ENCODE measurements at regions not wholly inside any gene's neighbourhood (a gene's known extent, or its start where the extent isn't known, plus 50 kb on each side); places are given as distances from the start of the nearest gene placed in this dataset.

GRCh38 chr4:111542056-111542455, 603.2 kb upstream of the FAM241A start:
- Histone ChIP-seq H3K27me3 (replicated peaks; ENCODE audit: control insufficient read depth, insufficient read depth, low read length) (no peaks in the 10 kb centered on the region), H3K4me3 (ENCODE audit: low read depth, low read length) (no peak overlapping the region), H3K36me3 (ENCODE audit: control insufficient read depth, insufficient read depth, low read length) (no peaks in the 10 kb centered on the region), H3K9me3 (no peaks in the 10 kb centered on the region), H3K4me1 (no peaks in the 10 kb centered on the region)
- ChIA-PET CTCF (no interaction called here), POLR2A (no interaction called here)
- H3K36me3 Mint-ChIP-seq (ENCODE audit: insufficient read depth, unreplicated experiment) = no peaks in the 10 kb centered on the region
- no peak overlapping the region for H3K4me3 Mint-ChIP-seq (ENCODE audit: unreplicated experiment)
- no peak for DNase-seq
- no peaks in the 10 kb centered on the region for H3K9me3 Mint-ChIP-seq (ENCODE audit: unreplicated experiment)
- intact Hi-C loops (cut with micrococcal nuclease; ENCODE audit: unreplicated experiment) = no loop called here
- no peaks in the 10 kb centered on the region for H3K4me1 Mint-ChIP-seq (ENCODE audit: low read depth, unreplicated experiment)
- TF ChIP-seq CTCF (IDR thresholded peaks at IDR 0.05; ENCODE audit: insufficient read depth in 1 of 2, low read depth in 1 of 2, low read length in 1 of 2, severe bottlenecking in 1 of 2, unreplicated experiment in 1 of 2) = no peak
- BruUV-seq (replicated peaks) = no TSS peak
- no peak overlapping the region for H3K27ac Mint-ChIP-seq (ENCODE audit: unreplicated experiment)
- peaks cover 4% of the 10 kb centered on the region for H3K27me3 Mint-ChIP-seq (ENCODE audit: insufficient read depth, unreplicated experiment)

GRCh38 chr4:111546881-111547280, 598.4 kb upstream of the FAM241A start:
- BruUV-seq (replicated peaks) = no TSS peak
- intact Hi-C loops (cut with micrococcal nuclease; ENCODE audit: unreplicated experiment) = no loop called here
- peaks cover 4% of the 10 kb centered on the region for H3K27me3 Mint-ChIP-seq (ENCODE audit: insufficient read depth, unreplicated experiment)

GRCh38 chr4:111556141-111556781, 589.0 kb upstream of the FAM241A start:
- H3K4me3 ChIP-seq (ENCODE audit: low read depth, low read length) = no peak overlapping the region
- Mint-ChIP-seq H3K36me3 (ENCODE audit: insufficient read depth, unreplicated experiment) (no peaks in the 10 kb centered on the region), H3K27ac (ENCODE audit: unreplicated experiment) (no peak overlapping the region), H3K9me3 (ENCODE audit: unreplicated experiment) (no peaks in the 10 kb centered on the region), H3K4me1 (ENCODE audit: low read depth, unreplicated experiment) (no peaks in the 10 kb centered on the region), H3K27me3 (ENCODE audit: insufficient read depth, unreplicated experiment) (peaks cover 5% of the 10 kb centered on the region), H3K4me3 (ENCODE audit: unreplicated experiment) (no peak overlapping the region)
- no peak for DNase-seq
- H3K36me3 ChIP-seq (ENCODE audit: control insufficient read depth, insufficient read depth, low read length) = no peaks in the 10 kb centered on the region
- H3K9me3 ChIP-seq = no peaks in the 10 kb centered on the region
- intact Hi-C loops (cut with micrococcal nuclease; ENCODE audit: unreplicated experiment) = no loop called here
- TF ChIP-seq CTCF (IDR thresholded peaks at IDR 0.05; ENCODE audit: insufficient read depth in 1 of 2, low read depth in 1 of 2, low read length in 1 of 2, severe bottlenecking in 1 of 2, unreplicated experiment in 1 of 2) = no peak
- ChIA-PET POLR2A (no interaction called here), CTCF (no interaction called here)
- no peaks in the 10 kb centered on the region for H3K4me1 ChIP-seq
- no peaks in the 10 kb centered on the region for H3K27me3 ChIP-seq (replicated peaks; ENCODE audit: control insufficient read depth, insufficient read depth, low read length)
- no TSS peak for BruUV-seq (replicated peaks)

More at GRCh38 chr4:111546881-111547280, 598.4 kb upstream of the FAM241A start:
- no peaks in the 10 kb centered on the region for H3K27me3 ChIP-seq (replicated peaks; ENCODE audit: control insufficient read depth, insufficient read depth, low read length)
- H3K4me3 ChIP-seq (ENCODE audit: low read depth, low read length) = no peak overlapping the region
- Mint-ChIP-seq H3K27ac (ENCODE audit: unreplicated experiment) (no peak overlapping the region), H3K4me3 (ENCODE audit: unreplicated experiment) (no peak overlapping the region), H3K9me3 (ENCODE audit: unreplicated experiment) (no peaks in the 10 kb centered on the region), H3K4me1 (ENCODE audit: low read depth, unreplicated experiment) (no peaks in the 10 kb centered on the region), H3K36me3 (ENCODE audit: insufficient read depth, unreplicated experiment) (no peaks in the 10 kb centered on the region)
- POLR2A ChIA-PET = no interaction called here
- no peak for DNase-seq
- H3K4me1 ChIP-seq = no peaks in the 10 kb centered on the region
- H3K36me3 ChIP-seq (ENCODE audit: control insufficient read depth, insufficient read depth, low read length) = no peaks in the 10 kb centered on the region
- no peak for TF ChIP-seq CTCF (IDR thresholded peaks at IDR 0.05; ENCODE audit: insufficient read depth in 1 of 2, low read depth in 1 of 2, low read length in 1 of 2, severe bottlenecking in 1 of 2, unreplicated experiment in 1 of 2)
- CTCF ChIA-PET = no interaction called here
- H3K9me3 ChIP-seq = no peaks in the 10 kb centered on the region
